GM12878 (cell line): ENCODE measurements at regions not wholly inside any gene's neighbourhood (a gene's known extent, or its start where the extent isn't known, plus 50 kb on each side); places are given as distances from the start of the nearest gene placed in this dataset.

ENCODE experiments used
- ATAC-seq: fragments of 200-7000 bp; cut with Tn5 transposase; 3 replicates; pipeline ENCODE4 v1.9.1; 2020; ENCODE audit warnings: mild to moderate bottlenecking, moderate library complexity
- BruUV-seq: library from RNA; stranded (reverse); fragments of 400-500 nt; replicated peaks from 2 replicates; lab custom pipeline; 2021; lab: Mats Ljungman, UMichigan
- CTCF ChIA-PET: fragments of 300-600 bp; sonication (Branson Sonifier 250); formaldehyde crosslinking; extraction: SDS; loops from one replicate; lab custom pipeline; 2021; ENCODE audit warnings: inconsistent platforms; lab: Yijun Ruan, JAX
- POLR2A ChIA-PET: fragments of 350-600 bp; formaldehyde crosslinking; extraction: SDS; loops from one replicate; lab custom pipeline; 2021; ENCODE audit warnings: inconsistent platforms; lab: Charles Lee
- RAD21 ChIA-PET: fragments of 300-600 bp; sonication (Branson Sonifier 250); formaldehyde crosslinking; loops from one replicate; lab custom pipeline; 2023; ENCODE audit warnings: antibody characterized with exemption; ENCODE audit not compliant: unreplicated experiment; lab: Charles Lee
- SMC1A ChIA-PET: fragments of 300-600 bp; sonication (Branson Sonifier 250); formaldehyde crosslinking; loops from one replicate; lab custom pipeline; 2023; ENCODE audit not compliant: unreplicated experiment, uncharacterized antibody; lab: Charles Lee
- DNase-seq: peaks from one replicate; pipeline ENCODE4 v3.0.0-alpha.2; 2011; ENCODE audit warnings: low read depth, low spot score
- FAIRE-seq: peaks from 3 replicates; lab custom pipeline; 2011; peaks lifted over from hg19 to GRCh38; lab: Jason Lieb, UNC
- H2AFZ ChIP-seq: 2 replicates; pipeline ENCODE4 v1.6.0; 2011; ENCODE audit warnings: low read depth, low read length, control low read depth; ENCODE audit not compliant: control insufficient read depth
- H3K27ac ChIP-seq: 2 replicates; pipeline ENCODE4 v1.5.1; 2011; ENCODE audit warnings: control low read depth; ENCODE audit not compliant: control insufficient read depth, insufficient read depth
- H3K27me3 ChIP-seq, 2 experiments: replicated peaks in 1 of 2; 2 replicates each; pipeline versions ENCODE4 v1.6.0 to v1.6.1; 2011; ENCODE audit warnings: low read length in 1 of 2; ENCODE audit not compliant: control insufficient read depth in 2 of 2, insufficient read depth in 2 of 2
- H3K36me3 ChIP-seq, 2 experiments: 2 replicates each; pipeline ENCODE4 v1.5.1; 2011; ENCODE audit warnings: low read length in 1 of 2; ENCODE audit not compliant: control insufficient read depth in 2 of 2, insufficient read depth in 2 of 2
- H3K4me1 ChIP-seq: 2 replicates; pipeline ENCODE4 v1.6.1; 2011; ENCODE audit warnings: mild to moderate bottlenecking, low read length, moderate library complexity, mixed read lengths; ENCODE audit not compliant: control insufficient read depth, insufficient read depth
- H3K4me2 ChIP-seq: 2 replicates; pipeline ENCODE4 v1.6.0; 2011; ENCODE audit warnings: control low read depth; ENCODE audit not compliant: control insufficient read depth, insufficient read depth
- H3K4me3 ChIP-seq: fragments of 200-600 bp; sonication (generic); 2 replicates; pipeline ENCODE4 v1.5.1; 2016
- H3K79me2 ChIP-seq: 2 replicates; pipeline ENCODE4 v1.6.0; 2011; ENCODE audit warnings: low read length; ENCODE audit not compliant: control insufficient read depth, insufficient read depth
- H3K9ac ChIP-seq: 2 replicates; pipeline ENCODE4 v1.8.0; 2011; ENCODE audit warnings: low read length, control low read depth, mixed read lengths; ENCODE audit not compliant: control insufficient read depth, insufficient read depth
- H3K9me3 ChIP-seq: replicated peaks from 3 replicates; pipeline ENCODE4 v1.5.1; 2011; ENCODE audit warnings: mild to moderate bottlenecking, low read length; ENCODE audit not compliant: control insufficient read depth, insufficient read depth
- H4K20me1 ChIP-seq: 2 replicates; pipeline ENCODE4 v1.6.0; 2011; ENCODE audit not compliant: control insufficient read depth, insufficient read depth
- BACH1 ChIP-seq: fragments of 450-650 bp; IDR thresholded peaks from 2 replicates; pipeline ENCODE4 v1.6.1; 2017; ENCODE audit warnings: mild to moderate bottlenecking, borderline replicate concordance
- CHD4 ChIP-seq: fragments of 200-600 bp; sonication (generic); IDR thresholded peaks from 2 replicates; pipeline ENCODE4 v1.6.1; 2016; ENCODE audit warnings: mild to moderate bottlenecking
- HCFC1 ChIP-seq: fragments of 150-350 bp; IDR thresholded peaks from 2 replicates; pipeline ENCODE4 v1.6.1; 2014; ENCODE audit warnings: low read length
- LARP7 ChIP-seq: fragments of 450-650 bp; IDR thresholded peaks from 2 replicates; pipeline ENCODE4 v1.6.1; 2017; ENCODE audit warnings: mild to moderate bottlenecking
- MXI1 ChIP-seq: fragments of 150-350 bp; IDR thresholded peaks from 2 replicates; pipeline ENCODE4 v1.6.1; 2011; ENCODE audit warnings: low read depth, mild to moderate bottlenecking, inconsistent platforms, low read length, improper control_type of control experiment
- NFXL1 ChIP-seq: fragments of 450-650 bp; IDR thresholded peaks from 2 replicates; pipeline ENCODE4 v1.6.1; 2017; ENCODE audit warnings: antibody characterized with exemption, mild to moderate bottlenecking, borderline replicate concordance
- NFYB ChIP-seq: IDR thresholded peaks from 2 replicates; pipeline ENCODE4 v1.6.1; 2011; ENCODE audit warnings: low read depth, mild to moderate bottlenecking, low read length, improper control_type of control experiment, moderate library complexity; ENCODE audit not compliant: insufficient read depth
- POLR2AphosphoS2 ChIP-seq: IDR thresholded peaks from 2 replicates; pipeline ENCODE4 v1.6.1; 2011; ENCODE audit warnings: low read depth, mild to moderate bottlenecking, low read length, improper control_type of control experiment, moderate library complexity
- RELA ChIP-seq: fragments of 450-650 bp; IDR thresholded peaks from 2 replicates; pipeline ENCODE4 v1.8.0; 2014; ENCODE audit warnings: borderline replicate concordance; ENCODE audit not compliant: partially characterized antibody
- SREBF2 ChIP-seq: IDR thresholded peaks from 2 replicates; pipeline ENCODE4 v1.6.1; 2012; ENCODE audit warnings: mild to moderate bottlenecking, low read length
- TAF1 ChIP-seq: IDR thresholded peaks from 2 replicates; pipeline ENCODE4 v1.6.1; 2011; ENCODE audit warnings: mild to moderate bottlenecking, low read depth, low read length, borderline replicate concordance
- ZNF207 ChIP-seq: fragments of 450-650 bp; IDR thresholded peaks from 2 replicates; pipeline ENCODE4 v1.6.1; 2014; ENCODE audit warnings: antibody characterized with exemption, mild to moderate bottlenecking, borderline replicate concordance
- ZNF217 ChIP-seq: fragments of 450-650 bp; IDR thresholded peaks from 2 replicates; pipeline ENCODE4 v1.6.1; 2017; ENCODE audit warnings: antibody characterized with exemption, mild to moderate bottlenecking
- ZNF384 ChIP-seq: IDR thresholded peaks from 2 replicates; pipeline ENCODE4 v1.6.1; 2012; ENCODE audit warnings: low read depth, mild to moderate bottlenecking, low read length, improper control_type of control experiment, borderline replicate concordance
- WGBS: methylation state at CpG from one replicate; pipeline ENCODE4 v1.1.6; 2016; ENCODE audit warnings: low lambda C conversion rate; ENCODE audit not compliant: insufficient replicate concordance, insufficient coverage; ENCODE audit errors: missing lambda C conversion rate; 5-methylcytosine and 5-hydroxymethylcytosine counted together
- in situ Hi-C: fragments of 300-500 bp; cut with MboI; formaldehyde crosslinking; loops from 9 replicates; pipeline ENCODE4 v1.14.3; 2018; ENCODE audit warnings: mixed read lengths
- intact Hi-C: fragments of 100-400 bp; cut with micrococcal nuclease; formaldehyde crosslinking; loops from one replicate; pipeline ENCODE4 v1.14.2; 2022; ENCODE audit not compliant: unreplicated experiment
- TF ChIP-seq, protein P1 (sequence below): fragments of 150-350 bp; IDR thresholded peaks from 2 replicates; pipeline ENCODE4 v1.6.1; 2016; ENCODE audit warnings: low read depth, low read length
- TF ChIP-seq, protein P2 (sequence below): fragments of 450-650 bp; IDR thresholded peaks from 2 replicates; pipeline ENCODE4 v1.6.1; 2017; ENCODE audit warnings: low read depth, mild to moderate bottlenecking, moderate library complexity

DNA sequence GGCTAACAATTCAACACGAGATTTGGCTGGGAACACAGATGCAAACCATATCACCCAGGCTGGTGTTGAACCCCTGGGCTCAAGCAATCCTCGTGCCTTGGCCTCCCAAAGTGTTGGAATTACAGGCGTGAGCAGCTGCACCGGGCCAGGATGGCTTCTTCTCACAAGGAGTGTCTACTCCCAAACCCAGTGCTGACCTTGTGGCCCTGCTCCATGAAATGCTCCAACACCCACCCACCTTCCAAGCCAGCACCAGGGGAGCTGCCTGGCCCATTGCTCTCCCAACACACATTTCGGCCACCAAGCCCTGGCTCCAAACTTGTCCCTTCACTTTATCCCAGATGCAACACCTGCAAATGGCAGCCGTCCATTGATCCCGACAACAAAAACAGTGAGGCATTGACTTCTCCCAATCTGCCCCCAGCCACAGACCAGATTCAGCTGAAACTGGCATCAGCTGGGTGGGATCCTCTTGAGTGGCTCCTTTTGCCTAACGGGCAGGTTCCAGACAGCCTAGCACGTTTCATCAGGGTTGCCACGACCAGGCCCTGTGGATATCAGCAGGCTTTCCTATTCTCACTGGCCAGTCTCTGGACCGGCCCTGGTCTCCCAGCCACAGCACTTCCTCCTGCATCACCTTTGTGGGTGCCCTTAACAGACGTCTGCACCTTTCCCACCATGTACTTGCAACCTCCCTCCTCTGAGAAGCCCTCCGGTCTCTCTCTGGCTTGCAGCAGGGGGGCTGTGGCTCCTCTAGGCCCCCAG is 105.7 kb upstream of the CARD11 start:
- no peaks in the 10 kb centered on the region for H3K36me3 ChIP-seq
- no peak for DNase-seq
- TF ChIP-seq, protein P1, sequence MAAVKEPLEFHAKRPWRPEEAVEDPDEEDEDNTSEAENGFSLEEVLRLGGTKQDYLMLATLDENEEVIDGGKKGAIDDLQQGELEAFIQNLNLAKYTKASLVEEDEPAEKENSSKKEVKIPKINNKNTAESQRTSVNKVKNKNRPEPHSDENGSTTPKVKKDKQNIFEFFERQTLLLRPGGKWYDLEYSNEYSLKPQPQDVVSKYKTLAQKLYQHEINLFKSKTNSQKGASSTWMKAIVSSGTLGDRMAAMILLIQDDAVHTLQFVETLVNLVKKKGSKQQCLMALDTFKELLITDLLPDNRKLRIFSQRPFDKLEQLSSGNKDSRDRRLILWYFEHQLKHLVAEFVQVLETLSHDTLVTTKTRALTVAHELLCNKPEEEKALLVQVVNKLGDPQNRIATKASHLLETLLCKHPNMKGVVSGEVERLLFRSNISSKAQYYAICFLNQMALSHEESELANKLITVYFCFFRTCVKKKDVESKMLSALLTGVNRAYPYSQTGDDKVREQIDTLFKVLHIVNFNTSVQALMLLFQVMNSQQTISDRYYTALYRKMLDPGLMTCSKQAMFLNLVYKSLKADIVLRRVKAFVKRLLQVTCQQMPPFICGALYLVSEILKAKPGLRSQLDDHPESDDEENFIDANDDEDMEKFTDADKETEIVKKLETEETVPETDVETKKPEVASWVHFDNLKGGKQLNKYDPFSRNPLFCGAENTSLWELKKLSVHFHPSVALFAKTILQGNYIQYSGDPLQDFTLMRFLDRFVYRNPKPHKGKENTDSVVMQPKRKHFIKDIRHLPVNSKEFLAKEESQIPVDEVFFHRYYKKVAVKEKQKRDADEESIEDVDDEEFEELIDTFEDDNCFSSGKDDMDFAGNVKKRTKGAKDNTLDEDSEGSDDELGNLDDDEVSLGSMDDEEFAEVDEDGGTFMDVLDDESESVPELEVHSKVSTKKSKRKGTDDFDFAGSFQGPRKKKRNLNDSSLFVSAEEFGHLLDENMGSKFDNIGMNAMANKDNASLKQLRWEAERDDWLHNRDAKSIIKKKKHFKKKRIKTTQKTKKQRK = no peak
- TF ChIP-seq RELA (no peak), MXI1 (no peak), NFXL1 (no peak), CHD4 (no peak), LARP7 (no peak), NFYB (no peak), ZNF207 (no peak), POLR2AphosphoS2 (no peak), BACH1 (no peak), ZNF384 (no peak), HCFC1 (no peak), SREBF2 (no peak), ZNF217 (no peak), TAF1 (no peak)
- TF ChIP-seq, protein P2, sequence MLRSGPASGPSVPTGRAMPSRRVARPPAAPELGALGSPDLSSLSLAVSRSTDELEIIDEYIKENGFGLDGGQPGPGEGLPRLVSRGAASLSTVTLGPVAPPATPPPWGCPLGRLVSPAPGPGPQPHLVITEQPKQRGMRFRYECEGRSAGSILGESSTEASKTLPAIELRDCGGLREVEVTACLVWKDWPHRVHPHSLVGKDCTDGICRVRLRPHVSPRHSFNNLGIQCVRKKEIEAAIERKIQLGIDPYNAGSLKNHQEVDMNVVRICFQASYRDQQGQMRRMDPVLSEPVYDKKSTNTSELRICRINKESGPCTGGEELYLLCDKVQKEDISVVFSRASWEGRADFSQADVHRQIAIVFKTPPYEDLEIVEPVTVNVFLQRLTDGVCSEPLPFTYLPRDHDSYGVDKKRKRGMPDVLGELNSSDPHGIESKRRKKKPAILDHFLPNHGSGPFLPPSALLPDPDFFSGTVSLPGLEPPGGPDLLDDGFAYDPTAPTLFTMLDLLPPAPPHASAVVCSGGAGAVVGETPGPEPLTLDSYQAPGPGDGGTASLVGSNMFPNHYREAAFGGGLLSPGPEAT = no peak

More for the DNA sequence above, 105.7 kb upstream of the CARD11 start:
- no peak overlapping the region for H2AFZ ChIP-seq
- H4K20me1 ChIP-seq = no peaks in the 10 kb centered on the region
- no TSS peak for BruUV-seq
- no peaks in the 10 kb centered on the region for H3K9me3 ChIP-seq
- intact Hi-C loops (no loop called here), in situ Hi-C loops (no loop called here)
- no peaks in the 10 kb centered on the region for H3K27me3 ChIP-seq
- H3K9ac ChIP-seq = no peak overlapping the region
- H3K4me1 ChIP-seq = no peaks in the 10 kb centered on the region
- ATAC-seq = no peak
- H3K4me2 ChIP-seq = no peak overlapping the region
- POLR2A ChIA-PET = no interaction called here
- FAIRE-seq = no peak
- 45% methylated on average over 12 of the region's 13 CpGs for WGBS
- RAD21 ChIA-PET = no interaction called here
- H3K79me2 ChIP-seq = no peaks in the 10 kb centered on the region
- H3K27ac ChIP-seq = no peak overlapping the region
- SMC1A ChIA-PET = no interaction called here
- H3K4me3 ChIP-seq = no peak overlapping the region
- CTCF ChIA-PET = interaction anchor here (1.3 to 4.0 kb wide), 2 partner anchors 84 to 261 kb away, joined by 4 to 20 read pairs; no protein-coding TSS in a partner anchor
